GM12873 (cell line): ENCODE measurements at regions not wholly inside any gene's neighbourhood (a gene's known extent, or its start where the extent isn't known, plus 50 kb on each side); places are given as distances from the start of the nearest gene placed in this dataset.

Source experiments
- CTCF ChIP-seq: IDR thresholded peaks from 2 replicates; pipeline ENCODE4 v1.5.1; 2012; ENCODE audit warnings: low read depth, mild to moderate bottlenecking, moderate library complexity, low read length, control low read depth; ENCODE audit not compliant: insufficient read depth; ENCODE audit errors: missing control alignments

- peak; percentile 17 for TF ChIP-seq CTCF
Observed at GRCh38 chr18:2293109-2293839, 278.0 kb downstream of the METTL4 start.

GRCh38 chr18:2301316-2301715 is 270.0 kb downstream of the METTL4 start:
- no peak for TF ChIP-seq CTCF

- TF ChIP-seq CTCF = no peak
Observed at GRCh38 chr18:2302012-2302411, 269.3 kb downstream of the METTL4 start.

- TF ChIP-seq CTCF = no peak
Observed at GRCh38 chr18:2302628-2303516, 268.4 kb downstream of the METTL4 start.

GRCh38 chr18:2303517-2304238 is 267.6 kb downstream of the METTL4 start:
- TF ChIP-seq CTCF = no peak

- no peak for TF ChIP-seq CTCF
Observed at GRCh38 chr18:2304378-2305175, 266.7 kb downstream of the METTL4 start.

GRCh38 chr18:2306606-2307005 is 264.7 kb downstream of the METTL4 start:
- no peak for TF ChIP-seq CTCF
